Breast epithelium (tissue), 3 donors: ENCODE measurements at regions not wholly inside any gene's neighbourhood (a gene's known extent, or its start where the extent isn't known, plus 50 kb on each side); places are given as distances from the start of the nearest gene placed in this dataset.

Source experiments
- POLR2A ChIP-seq: fragments of 450-650 bp; IDR thresholded peaks from one replicate; pipeline ENCODE4 v1.6.1; 2016; ENCODE audit warnings: antibody characterized with exemption, mild to moderate bottlenecking, moderate library complexity
- TF ChIP-seq, protein P1 (sequence below), 3 donors: fragments of 450-650 bp; IDR thresholded peaks; one replicate each; pipeline ENCODE4 v1.5.1; 2016 to 2017; ENCODE audit warnings: antibody characterized with exemption in 3 of 3, mild to moderate bottlenecking in 3 of 3, moderate library complexity in 3 of 3

DNA sequence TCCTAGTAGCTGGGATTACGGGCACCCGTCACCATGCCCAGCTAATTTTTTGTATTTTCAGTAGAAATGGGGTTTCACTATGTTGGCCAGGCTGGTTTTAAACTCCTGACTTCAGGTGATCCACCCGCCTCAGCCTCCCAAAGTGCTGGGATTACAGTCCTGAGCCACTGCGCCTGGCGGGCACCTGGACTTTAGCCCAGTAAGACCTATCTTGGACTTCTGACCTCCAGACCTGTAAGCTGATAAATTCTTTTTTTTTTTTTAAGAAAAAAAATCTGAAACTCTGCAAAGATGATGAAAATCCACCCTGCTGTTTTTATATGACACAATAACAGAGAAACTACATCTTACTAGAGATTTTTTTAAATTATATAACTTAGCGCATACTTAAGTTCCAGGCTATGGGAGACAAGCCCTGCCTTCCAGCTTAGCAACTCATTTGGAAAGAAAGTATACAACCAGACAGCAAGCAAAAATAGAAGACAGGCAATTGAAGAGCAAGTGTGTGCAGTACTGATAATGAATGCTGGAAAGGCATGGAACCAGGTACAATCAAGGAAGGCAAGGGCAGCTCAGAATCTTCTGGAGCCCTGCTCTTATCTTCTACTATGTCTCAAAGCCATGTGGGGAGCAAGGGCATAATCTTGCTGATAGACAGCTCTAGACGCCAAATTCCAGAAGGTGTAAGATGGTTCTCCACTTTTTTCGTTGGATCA lies 104.2 kb downstream of the CD83 start:
- TF ChIP-seq, protein P1, sequence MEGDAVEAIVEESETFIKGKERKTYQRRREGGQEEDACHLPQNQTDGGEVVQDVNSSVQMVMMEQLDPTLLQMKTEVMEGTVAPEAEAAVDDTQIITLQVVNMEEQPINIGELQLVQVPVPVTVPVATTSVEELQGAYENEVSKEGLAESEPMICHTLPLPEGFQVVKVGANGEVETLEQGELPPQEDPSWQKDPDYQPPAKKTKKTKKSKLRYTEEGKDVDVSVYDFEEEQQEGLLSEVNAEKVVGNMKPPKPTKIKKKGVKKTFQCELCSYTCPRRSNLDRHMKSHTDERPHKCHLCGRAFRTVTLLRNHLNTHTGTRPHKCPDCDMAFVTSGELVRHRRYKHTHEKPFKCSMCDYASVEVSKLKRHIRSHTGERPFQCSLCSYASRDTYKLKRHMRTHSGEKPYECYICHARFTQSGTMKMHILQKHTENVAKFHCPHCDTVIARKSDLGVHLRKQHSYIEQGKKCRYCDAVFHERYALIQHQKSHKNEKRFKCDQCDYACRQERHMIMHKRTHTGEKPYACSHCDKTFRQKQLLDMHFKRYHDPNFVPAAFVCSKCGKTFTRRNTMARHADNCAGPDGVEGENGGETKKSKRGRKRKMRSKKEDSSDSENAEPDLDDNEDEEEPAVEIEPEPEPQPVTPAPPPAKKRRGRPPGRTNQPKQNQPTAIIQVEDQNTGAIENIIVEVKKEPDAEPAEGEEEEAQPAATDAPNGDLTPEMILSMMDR (IDR thresholded peaks at IDR 0.05) = no peak
- no peak for TF ChIP-seq POLR2A
